ENCODE measurements at regions not wholly inside any gene's neighbourhood (a gene's known extent, or its start where the extent isn't known, plus 50 kb on each side); places are given as distances from the start of the nearest gene placed in this dataset.

- no peaks in the 10 kb centered on the region for H3K79me2 ChIP-seq (ENCODE audit: insufficient read depth, low read length)
- intact Hi-C loops (cut with micrococcal nuclease) = no loop called here
- no peaks in the 10 kb centered on the region for H3K4me1 Mint-ChIP-seq
These were observed 393.7 kb upstream of the MBL2 start for GRCh38 chr10:53166325-53166724.

GRCh38 chr10:53162856-53163255 is 390.3 kb upstream of the MBL2 start:
- Mint-ChIP-seq H3K9me3 (peaks cover 0 to 2% (median 0%) of the 10 kb centered on the region in 7 donors), H3K27ac (no peak overlapping the region), H3K4me3 (no peak overlapping the region), H3K27me3 (ENCODE audit: low read depth in 3 of 3) (peaks cover 0 to 2% (median 0%) of the 10 kb centered on the region in 3 donors), H3K36me3 (no peaks in the 10 kb centered on the region), H3K4me1 (no peaks in the 10 kb centered on the region)
- no peaks in the 10 kb centered on the region for H4K20me1 ChIP-seq (ENCODE audit: insufficient read depth, low read length)
- no peaks in the 10 kb centered on the region for H3K4me1 ChIP-seq (ENCODE audit: control insufficient read depth in 1 of 2, insufficient read depth in 2 of 2, low read length in 2 of 2)
- H3K4me3 ChIP-seq (replicated peaks in 1 of 3; ENCODE audit: low read depth in 2 of 3, low read length in 3 of 3) = no peak overlapping the region
- no peaks in the 10 kb centered on the region for H3K27me3 ChIP-seq (ENCODE audit: control insufficient read depth in 2 of 2, insufficient read depth in 2 of 2, low read length in 2 of 2)
- no peaks in the 10 kb centered on the region for H3K9me3 ChIP-seq (replicated peaks in 1 of 2; ENCODE audit: control insufficient read depth in 1 of 2, insufficient read depth in 1 of 2, low read length in 2 of 2)
- intact Hi-C loops (cut with micrococcal nuclease) = no loop called here
- WGBS (ENCODE audit: insufficient coverage) = 100% methylated on average over 2 of the region's 3 CpGs
- no peak for TF ChIP-seq CTCF (IDR thresholded peaks at IDR 0.05)
- no peak overlapping the region for H3K27ac ChIP-seq (ENCODE audit: low read depth in 1 of 2, low read length in 2 of 2)
- H2AFZ ChIP-seq (ENCODE audit: insufficient read depth, low read depth, low read length, poor library complexity, severe bottlenecking) = no peak overlapping the region
- no peaks in the 10 kb centered on the region for H3K79me2 ChIP-seq (ENCODE audit: insufficient read depth, low read length)
- no peak overlapping the region for H3K4me2 ChIP-seq (replicated peaks; ENCODE audit: extremely low read depth, low read length, poor library complexity, severe bottlenecking)
- no peak for DNase-seq
- H3K9ac ChIP-seq (ENCODE audit: insufficient read depth, low read length, poor library complexity, severe bottlenecking) = no peak overlapping the region
- no peaks in the 10 kb centered on the region for H3K36me3 ChIP-seq (replicated peaks in 1 of 2; ENCODE audit: control insufficient read depth in 1 of 2, insufficient read depth in 2 of 2, low read length in 2 of 2)

More at GRCh38 chr10:53166325-53166724, 393.7 kb upstream of the MBL2 start:
- no peak overlapping the region for H3K27ac ChIP-seq (ENCODE audit: low read depth in 1 of 2, low read length in 2 of 2)
- no peak overlapping the region for H3K4me2 ChIP-seq (replicated peaks; ENCODE audit: extremely low read depth, low read length, poor library complexity, severe bottlenecking)
- Mint-ChIP-seq H3K9me3 (peaks cover 0 to 2% (median 0%) of the 10 kb centered on the region in 7 donors), H3K4me3 (no peak overlapping the region), H3K27me3 (ENCODE audit: low read depth in 3 of 3) (peaks cover 0 to 2% (median 0%) of the 10 kb centered on the region in 3 donors), H3K27ac (no peak overlapping the region), H3K36me3 (no peaks in the 10 kb centered on the region)
- no peaks in the 10 kb centered on the region for H3K4me1 ChIP-seq (ENCODE audit: control insufficient read depth in 1 of 2, insufficient read depth in 2 of 2, low read length in 2 of 2)
- H3K36me3 ChIP-seq (replicated peaks in 1 of 2; ENCODE audit: control insufficient read depth in 1 of 2, insufficient read depth in 2 of 2, low read length in 2 of 2) = no peaks in the 10 kb centered on the region
- H3K27me3 ChIP-seq (ENCODE audit: control insufficient read depth in 2 of 2, insufficient read depth in 2 of 2, low read length in 2 of 2) = no peaks in the 10 kb centered on the region
- H2AFZ ChIP-seq (ENCODE audit: insufficient read depth, low read depth, low read length, poor library complexity, severe bottlenecking) = no peak overlapping the region
- 83% methylated on average over 1 of the region's 3 CpGs for WGBS (ENCODE audit: insufficient coverage)
- TF ChIP-seq CTCF (IDR thresholded peaks at IDR 0.05) = no peak
- no peak overlapping the region for H3K9ac ChIP-seq (ENCODE audit: insufficient read depth, low read length, poor library complexity, severe bottlenecking)
- DNase-seq = no peak
- no peaks in the 10 kb centered on the region for H4K20me1 ChIP-seq (ENCODE audit: insufficient read depth, low read length)
- H3K4me3 ChIP-seq (replicated peaks in 1 of 3; ENCODE audit: low read depth in 2 of 3, low read length in 3 of 3) = no peak overlapping the region
- no peaks in the 10 kb centered on the region for H3K9me3 ChIP-seq (replicated peaks in 1 of 2; ENCODE audit: control insufficient read depth in 1 of 2, insufficient read depth in 1 of 2, low read length in 2 of 2)
